Keratinocyte (primary cell): ENCODE measurements at regions not wholly inside any gene's neighbourhood (a gene's known extent, or its start where the extent isn't known, plus 50 kb on each side); places are given as distances from the start of the nearest gene placed in this dataset.

Experiments
- CTCF ChIP-seq, 3 experiments: IDR thresholded peaks in 1 of 3; conservative IDR thresholded peaks in 1 of 3; optimal IDR thresholded peaks in 1 of 3; 2 replicates in 2 of 3; 3 replicates in 1 of 3; pipeline versions ENCODE3 to v1.5.1; 2011; ENCODE audit warnings: low read length in 3 of 3, mild to moderate bottlenecking in 3 of 3, moderate library complexity in 2 of 3, control low read depth in 1 of 3, inconsistent platforms in 1 of 3; ENCODE audit not compliant: insufficient read depth in 2 of 3; ENCODE audit errors: extremely low read depth in 1 of 3
- EZH2 ChIP-seq: IDR thresholded peaks from one replicate; pipeline ENCODE4 v1.6.1; 2012; ENCODE audit warnings: inconsistent platforms, mild to moderate bottlenecking, low read length, moderate library complexity

GRCh38 chr3:178059119-178059518 is 477.1 kb upstream of the KCNMB2 start:
- TF ChIP-seq CTCF (optimal IDR thresholded peaks at IDR 0.05 in 1 of 3, IDR thresholded peaks at IDR 0.05 in 1 of 3, conservative IDR thresholded peaks at IDR 0.05 in 1 of 3; ENCODE audit: extremely low read depth in 1 of 3, insufficient read depth in 2 of 3, low read length in 3 of 3) (no peak), EZH2 (no peak)
